ENCODE measurements at regions not wholly inside any gene's neighbourhood (a gene's known extent, or its start where the extent isn't known, plus 50 kb on each side); places are given as distances from the start of the nearest gene placed in this dataset.

GRCh38 chr1:103469801-103470200 lies 55.7 kb upstream of the RNPC3 start:
- Mint-ChIP-seq H3K4me1 (ENCODE audit: unreplicated experiment) (no peaks in the 10 kb centered on the region), H3K27me3 (no peaks in the 10 kb centered on the region), H3K27ac (no peak overlapping the region), H3K9me3 (no peaks in the 10 kb centered on the region), H3K4me3 (no peak overlapping the region), H3K36me3 (no peaks in the 10 kb centered on the region)
- DNase-seq (ENCODE audit: extremely low spot score, unreplicated experiment), result no peak
- TF ChIP-seq CTCF (conservative IDR thresholded peaks at IDR 0.05), result no peak

GRCh38 chr1:103467100-103467499 lies 58.4 kb upstream of the RNPC3 start:
- Mint-ChIP-seq H3K27me3 (no peaks in the 10 kb centered on the region), H3K36me3 (no peaks in the 10 kb centered on the region), H3K27ac (no peak overlapping the region), H3K4me3 (no peak overlapping the region), H3K9me3 (no peaks in the 10 kb centered on the region), H3K4me1 (ENCODE audit: unreplicated experiment) (no peaks in the 10 kb centered on the region)
- no peak for DNase-seq (ENCODE audit: extremely low spot score, unreplicated experiment)
- no peak for TF ChIP-seq CTCF (conservative IDR thresholded peaks at IDR 0.05)

- Mint-ChIP-seq H3K27ac (no peak overlapping the region), H3K36me3 (no peaks in the 10 kb centered on the region), H3K9me3 (no peaks in the 10 kb centered on the region), H3K4me1 (ENCODE audit: unreplicated experiment) (peaks cover 8% of the 10 kb centered on the region), H3K4me3 (no peak overlapping the region), H3K27me3 (no peaks in the 10 kb centered on the region)
- peak; percentile 86 for TF ChIP-seq CTCF (conservative IDR thresholded peaks at IDR 0.05)
- DNase-seq (ENCODE audit: extremely low spot score, unreplicated experiment), result no peak
These were observed 64.1 kb upstream of the RNPC3 start for GRCh38 chr1:103461161-103462105.

- no peaks in the 10 kb centered on the region for H3K36me3 Mint-ChIP-seq
- TF ChIP-seq CTCF (conservative IDR thresholded peaks at IDR 0.05), result no peak
- DNase-seq (ENCODE audit: extremely low spot score, unreplicated experiment), result no peak
- peaks cover 8% of the 10 kb centered on the region for H3K4me1 Mint-ChIP-seq (ENCODE audit: unreplicated experiment)
- H3K27me3 Mint-ChIP-seq, result no peaks in the 10 kb centered on the region
- H3K4me3 Mint-ChIP-seq, result no peak overlapping the region
- no peak overlapping the region for H3K27ac Mint-ChIP-seq
- H3K9me3 Mint-ChIP-seq, result no peaks in the 10 kb centered on the region
These were observed 65.0 kb upstream of the RNPC3 start for GRCh38 chr1:103460511-103460910.

- peaks cover 8% of the 10 kb centered on the region for H3K4me1 Mint-ChIP-seq (ENCODE audit: unreplicated experiment)
- no peaks in the 10 kb centered on the region for H3K9me3 Mint-ChIP-seq
These were observed 66.2 kb upstream of the RNPC3 start for GRCh38 chr1:103459346-103459745.

More at GRCh38 chr1:103459346-103459745, 66.2 kb upstream of the RNPC3 start:
- TF ChIP-seq CTCF (conservative IDR thresholded peaks at IDR 0.05), result no peak
- no peak overlapping the region for H3K27ac Mint-ChIP-seq
- H3K4me3 Mint-ChIP-seq, result no peak overlapping the region
- no peaks in the 10 kb centered on the region for H3K27me3 Mint-ChIP-seq
- H3K36me3 Mint-ChIP-seq, result no peaks in the 10 kb centered on the region
- DNase-seq (ENCODE audit: extremely low spot score, unreplicated experiment), result no peak
